HG03103 (cell line): ENCODE measurements at regions not wholly inside any gene's neighbourhood (a gene's known extent, or its start where the extent isn't known, plus 50 kb on each side); places are given as distances from the start of the nearest gene placed in this dataset.
"Not testable (repeated sequence)": the region's sequence is repeated elsewhere in the genome, so short reads cannot be mapped to it uniquely, and the experiment has no call there.

Source experiments
- ATAC-seq: cut with Tn5 transposase; IDR thresholded peaks from one replicate; pipeline ENCODE4 v1.9.1; 2021; ENCODE audit warnings: low read depth; ENCODE audit not compliant: unreplicated experiment

GRCh38 chr1:146654763-146655162 is 283.4 kb upstream of the NBPF12 start:
- not testable (repeated sequence) for ATAC-seq

GRCh38 chr1:146645978-146646604 is 292.0 kb upstream of the NBPF12 start:
- not testable (repeated sequence) for ATAC-seq

DNA sequence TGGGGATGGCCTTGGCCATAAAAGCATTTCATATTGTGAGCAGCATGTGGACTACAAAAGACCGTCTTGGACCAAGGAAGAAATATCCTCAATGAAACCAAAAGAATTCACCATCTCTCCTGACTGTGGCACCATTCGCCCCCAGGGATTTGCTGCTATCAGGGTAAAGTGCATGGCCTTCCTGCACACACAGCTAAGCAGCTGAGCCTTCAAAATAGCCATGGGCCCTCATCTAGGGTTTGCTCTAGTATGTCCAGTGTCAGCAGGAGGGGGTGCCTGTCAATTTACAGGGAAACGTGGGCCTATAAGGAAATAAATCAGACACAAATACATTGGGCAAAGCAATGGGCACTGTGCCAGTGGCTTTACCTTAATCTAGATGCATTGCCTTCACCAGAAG is 296.6 kb upstream of the NBPF12 start:
- not testable (repeated sequence) for ATAC-seq

DNA sequence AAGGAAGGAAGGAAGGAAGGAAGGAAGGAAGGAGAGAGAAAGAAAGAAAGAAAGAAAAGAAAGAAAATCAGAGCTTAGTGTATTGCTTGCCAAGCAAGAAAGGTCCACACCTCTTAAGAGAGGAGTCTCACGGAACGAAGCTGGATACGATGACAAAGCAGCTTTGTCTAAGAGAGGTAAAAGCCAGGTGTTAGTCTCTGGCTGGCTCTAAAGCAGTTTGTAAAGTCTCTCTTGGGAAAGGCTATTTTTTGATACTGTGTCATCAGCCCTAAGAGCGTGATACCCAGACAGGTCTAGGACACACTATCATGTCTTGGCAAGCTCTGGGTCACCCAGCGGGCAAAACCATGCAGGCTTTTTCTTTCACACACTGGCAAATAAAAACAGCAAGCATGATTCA is 297.5 kb upstream of the NBPF12 start:
- not testable (repeated sequence) for ATAC-seq

DNA sequence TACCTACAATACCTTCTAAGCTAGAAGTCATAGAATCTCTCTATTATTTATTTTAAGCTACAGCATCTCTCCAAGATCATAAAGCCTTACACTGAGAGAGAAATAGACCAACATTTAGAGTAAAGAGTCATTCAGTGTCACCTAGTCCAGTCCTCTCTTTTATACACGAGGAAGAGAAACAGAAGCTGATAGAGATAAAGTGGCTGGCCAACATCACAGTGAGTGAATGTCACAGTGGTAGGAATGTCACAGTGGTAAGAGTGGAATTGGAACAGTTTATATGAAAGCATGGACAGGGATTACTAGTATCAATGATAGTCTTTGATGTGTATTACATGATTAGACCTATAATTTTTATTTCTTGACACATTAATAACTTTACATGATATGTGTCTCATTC is 307.8 kb upstream of the NBPF12 start:
- not testable (repeated sequence) for ATAC-seq

DNA sequence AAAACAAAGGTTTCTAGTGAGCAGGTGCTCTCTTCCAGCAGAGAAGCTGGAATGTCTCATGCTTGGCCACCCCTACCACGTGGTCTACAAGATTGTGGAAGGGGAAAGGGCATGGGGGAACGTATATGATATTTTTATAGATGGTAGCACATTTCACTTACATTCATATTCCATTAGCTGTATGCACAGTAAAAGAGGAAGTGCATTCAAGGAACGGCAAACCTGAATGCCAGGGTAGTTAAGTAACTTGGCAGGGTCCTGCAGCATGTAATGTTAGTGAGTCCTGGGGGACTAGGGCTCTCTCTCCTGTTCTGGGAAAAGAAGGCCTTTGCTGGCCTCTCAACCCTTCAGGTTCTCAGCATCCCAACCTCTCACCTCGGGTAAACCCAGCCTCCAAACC is 319.5 kb upstream of the NBPF12 start:
- ATAC-seq = not testable (repeated sequence)

DNA sequence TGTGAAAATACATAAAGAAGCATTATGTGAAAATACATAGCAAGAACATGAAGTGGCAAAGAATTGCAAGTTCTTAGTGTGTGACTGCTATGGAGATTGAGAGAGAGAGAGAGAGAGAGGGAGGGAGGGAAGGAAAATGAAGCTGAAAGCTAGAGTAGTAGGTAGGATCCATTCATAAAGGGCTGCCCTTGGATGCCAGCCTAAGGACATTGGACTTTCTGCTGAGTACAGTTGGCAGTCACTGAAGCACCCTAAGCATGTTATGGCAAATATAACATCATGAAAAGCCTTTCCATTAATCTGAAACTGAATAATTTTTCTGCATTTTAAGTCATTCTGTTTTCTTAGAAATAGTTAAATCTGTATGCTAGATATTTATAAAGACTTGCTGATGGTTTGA is 333.4 kb upstream of the NBPF12 start:
- ATAC-seq = not testable (repeated sequence)

GRCh38 chr1:146600720-146601307 is 337.3 kb upstream of the NBPF12 start:
- not testable (repeated sequence) for ATAC-seq

GRCh38 chr1:146599906-146600305 is 338.2 kb upstream of the NBPF12 start:
- not testable (repeated sequence) for ATAC-seq

DNA sequence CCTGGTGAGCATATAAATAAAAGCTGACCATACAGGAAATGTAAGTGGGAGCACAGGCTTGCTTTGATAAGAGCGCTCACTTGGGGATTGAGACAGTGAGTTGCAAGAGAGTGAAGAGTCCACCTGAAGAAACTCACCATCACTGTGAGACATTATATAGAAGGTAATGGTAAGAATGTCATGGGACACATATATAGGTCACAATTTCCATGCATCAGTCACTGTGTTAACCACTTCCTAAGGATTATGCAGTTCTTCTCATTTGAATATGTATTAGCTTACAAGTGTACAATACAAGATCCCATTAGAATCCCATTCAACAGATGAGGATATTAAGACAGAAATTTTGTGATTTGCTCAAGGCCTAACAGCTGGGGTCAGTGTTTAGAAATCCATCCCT is 352.4 kb upstream of the NOTCH2NLA start:
- ATAC-seq = not testable (repeated sequence)

GRCh38 chr1:146567541-146567940 is 338.7 kb upstream of the NOTCH2NLA start:
- not testable (repeated sequence) for ATAC-seq

- ATAC-seq = not testable (repeated sequence)
Measured at GRCh38 chr1:146558032-146558431, 329.2 kb upstream of the NOTCH2NLA start.

DNA sequence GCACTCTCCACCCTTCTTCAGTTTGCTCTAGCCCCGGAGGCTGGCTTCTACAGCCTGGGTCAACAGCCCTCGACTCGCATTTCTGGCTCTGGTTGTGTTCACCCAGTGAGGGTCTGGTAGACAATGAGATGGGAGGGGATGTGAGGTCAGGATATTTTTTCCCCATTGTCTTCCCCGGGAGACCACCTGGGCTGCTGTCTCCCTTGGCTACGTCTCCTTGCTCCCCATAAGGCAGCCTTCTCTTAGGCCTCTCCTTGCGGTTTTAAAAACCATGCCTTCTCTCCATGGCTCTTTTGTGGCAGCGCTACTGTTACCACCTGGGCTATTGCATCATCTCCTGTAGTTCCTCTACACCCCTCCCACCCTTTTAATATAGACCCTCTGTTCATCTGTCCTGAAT is 327.6 kb upstream of the NOTCH2NLA start:
- ATAC-seq = not testable (repeated sequence)

DNA sequence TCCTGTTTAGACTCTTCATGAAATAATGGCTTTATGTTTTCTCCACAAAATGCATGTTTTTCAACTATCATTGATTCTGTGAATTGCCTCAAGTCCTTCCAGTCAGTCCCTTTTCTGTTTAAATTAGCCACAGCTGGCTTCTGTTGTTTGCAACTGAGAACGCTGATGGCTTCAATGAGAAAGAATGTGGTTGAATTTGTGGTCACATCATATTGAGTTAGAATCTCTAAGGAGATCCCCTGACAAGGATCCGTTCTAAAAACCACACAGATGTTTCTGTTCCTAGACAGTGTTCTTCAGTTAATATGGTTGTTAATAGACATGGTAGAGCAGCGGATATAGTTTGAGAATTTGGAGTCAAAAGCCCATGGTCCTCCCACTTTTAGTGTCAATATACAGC is 323.6 kb upstream of the NOTCH2NLA start:
- not testable (repeated sequence) for ATAC-seq

DNA sequence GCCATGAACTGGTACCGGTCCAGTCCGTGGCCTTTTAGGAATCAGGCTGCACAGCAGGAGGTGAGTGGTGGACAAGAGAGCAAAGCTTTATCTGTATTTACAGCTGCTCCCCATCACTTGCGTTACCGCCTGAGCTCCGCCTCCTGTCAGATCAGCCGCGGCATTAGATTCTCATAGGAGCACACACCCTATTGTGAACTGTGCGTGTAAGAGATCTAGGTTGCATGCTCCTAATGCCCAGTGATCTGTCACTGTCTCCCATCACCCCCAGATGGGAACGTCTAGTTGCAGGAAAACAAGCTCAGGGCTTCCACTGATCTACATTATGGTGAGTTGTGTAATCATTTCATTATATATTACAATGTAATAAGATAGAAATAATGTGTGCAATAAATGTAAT is 319.9 kb upstream of the NOTCH2NLA start:
- not testable (repeated sequence) for ATAC-seq

GRCh38 chr1:146546189-146546588 is 317.4 kb upstream of the NOTCH2NLA start:
- ATAC-seq = not testable (repeated sequence)

DNA sequence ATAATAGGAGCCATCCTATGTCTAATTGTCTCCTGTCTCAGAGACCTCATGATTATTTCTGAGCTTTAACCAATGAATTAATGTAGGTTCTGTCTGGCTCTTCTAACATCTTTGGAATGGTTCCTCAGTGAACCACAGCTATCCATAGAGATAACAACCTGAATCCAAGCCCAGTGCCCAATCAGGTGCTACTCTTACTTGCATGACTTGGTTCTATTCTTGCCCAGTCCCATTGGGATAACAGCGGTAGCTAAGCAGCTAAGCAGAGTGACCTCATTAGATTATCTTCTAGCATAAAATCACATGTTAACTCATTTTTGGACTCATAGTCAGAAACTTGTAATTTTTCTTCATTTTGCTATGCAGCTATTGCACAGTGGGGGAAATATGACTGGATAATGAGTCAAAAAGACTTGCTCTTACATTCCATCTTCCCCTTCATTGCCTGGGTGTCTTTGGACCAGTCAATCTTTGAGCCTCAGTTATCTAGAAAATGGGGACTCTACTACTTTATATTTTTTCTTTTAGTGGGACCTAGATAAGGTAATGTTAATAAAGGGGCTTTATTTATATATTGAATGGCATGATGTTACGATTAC is 309.1 kb upstream of the NOTCH2NLA start:
- not testable (repeated sequence) for ATAC-seq

DNA sequence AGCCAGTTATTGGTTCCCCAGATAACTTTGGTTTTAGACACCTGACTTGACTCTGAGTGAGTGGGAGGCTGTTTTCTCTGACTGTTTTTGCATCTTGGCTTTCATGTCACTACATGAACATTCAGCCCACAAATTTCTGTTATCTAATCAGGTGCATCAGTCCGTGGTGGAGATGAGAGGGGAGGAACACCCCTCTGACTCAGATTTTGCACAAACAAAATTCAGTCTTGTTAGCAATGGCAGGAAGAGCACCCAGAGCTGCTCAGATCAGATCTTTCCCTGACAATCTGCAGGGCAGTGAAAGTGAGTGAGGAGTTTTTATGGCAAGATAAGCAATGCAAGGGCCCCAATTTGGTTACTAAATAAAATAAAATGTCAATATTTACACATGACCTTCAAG is 307.2 kb upstream of the NOTCH2NLA start:
- not testable (repeated sequence) for ATAC-seq

GRCh38 chr1:146535575-146535974 is 306.8 kb upstream of the NOTCH2NLA start:
- not testable (repeated sequence) for ATAC-seq

GRCh38 chr1:146530958-146531357 is 302.1 kb upstream of the NOTCH2NLA start:
- ATAC-seq = not testable (repeated sequence)

DNA sequence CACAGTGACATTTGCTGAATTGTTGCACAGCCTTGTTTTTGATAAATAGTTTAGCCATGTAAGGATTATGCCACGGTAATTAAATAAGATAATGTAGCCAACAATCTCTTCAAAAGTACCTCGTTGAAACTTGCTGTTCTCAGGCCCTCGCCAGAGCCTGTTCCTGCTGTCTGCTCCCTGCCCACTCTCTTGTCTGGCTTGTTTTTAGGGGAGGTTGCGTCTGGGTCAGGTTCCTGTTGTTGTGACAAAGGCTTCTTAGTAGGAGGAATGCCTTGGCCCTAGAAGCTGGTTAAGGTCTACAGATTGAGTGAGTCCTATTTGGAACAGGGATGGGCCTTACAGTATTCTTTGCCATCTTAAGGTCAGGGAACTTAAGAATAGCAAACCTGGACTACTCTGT is 294.0 kb upstream of the NOTCH2NLA start:
- not testable (repeated sequence) for ATAC-seq

- ATAC-seq = not testable (repeated sequence)
Measured at GRCh38 chr1:146522345-146522744, 293.5 kb upstream of the NOTCH2NLA start.
